ENCODE measurements at regions not wholly inside any gene's neighbourhood (a gene's known extent, or its start where the extent isn't known, plus 50 kb on each side); places are given as distances from the start of the nearest gene placed in this dataset.

GRCh38 chrX:97931586-97931985 lies 1047.9 kb downstream of the RPA4 start:
- TF ChIP-seq EZH2phosphoT487 (IDR thresholded peaks at IDR 0.05; ENCODE audit: borderline replicate concordance, low read length) (no peak), CTCF (conservative IDR thresholded peaks at IDR 0.05; ENCODE audit: low read depth, low read length) (no peak), EZH2 (IDR thresholded peaks at IDR 0.05; ENCODE audit: low read length, unreplicated experiment) (no peak)
- Histone ChIP-seq H3K4me2 (ENCODE audit: low read length) (no peak overlapping the region), H4K20me1 (ENCODE audit: low read length) (no peaks in the 10 kb centered on the region), H3K27me3 (ENCODE audit: low read length) (no peaks in the 10 kb centered on the region), H3K4me3 (ENCODE audit: low read length) (no peak overlapping the region), H3K9me3 (ENCODE audit: low read length) (no peaks in the 10 kb centered on the region), H3K4me1 (ENCODE audit: insufficient read depth, low read length) (no peaks in the 10 kb centered on the region), H3K36me3 (ENCODE audit: low read depth, low read length) (no peaks in the 10 kb centered on the region), H3K27ac (ENCODE audit: low read length) (no peak overlapping the region), H3K9ac (ENCODE audit: low read length) (no peak overlapping the region), H3F3A (ENCODE audit: low read length, unreplicated experiment) (no peaks in the 10 kb centered on the region), H3K9me2 (replicated peaks; ENCODE audit: low read length) (no peaks in the 10 kb centered on the region), H3K79me2 (ENCODE audit: low read length) (no peaks in the 10 kb centered on the region), H2AFZ (ENCODE audit: low read length) (no peak overlapping the region)
- DNase-seq (no peak), ATAC-seq (no peak)
- ChIA-PET CTCF (no interaction called here), POLR2A (ENCODE audit: unreplicated experiment) (no interaction called here)
- intact Hi-C loops (cut with micrococcal nuclease), result no loop called here
- BruUV-seq (replicated peaks), result no TSS peak

GRCh38 chrX:97936296-97936695 lies 1052.6 kb downstream of the RPA4 start:
- ChIA-PET CTCF (no interaction called here), POLR2A (ENCODE audit: unreplicated experiment) (no interaction called here)
- TF ChIP-seq EZH2phosphoT487 (IDR thresholded peaks at IDR 0.05; ENCODE audit: borderline replicate concordance, low read length) (no peak), CTCF (conservative IDR thresholded peaks at IDR 0.05; ENCODE audit: low read depth, low read length) (no peak), EZH2 (IDR thresholded peaks at IDR 0.05; ENCODE audit: low read length, unreplicated experiment) (no peak)
- Histone ChIP-seq H3K4me1 (ENCODE audit: insufficient read depth, low read length) (no peaks in the 10 kb centered on the region), H3K36me3 (ENCODE audit: low read depth, low read length) (no peaks in the 10 kb centered on the region), H3K27ac (ENCODE audit: low read length) (no peak overlapping the region), H3F3A (ENCODE audit: low read length, unreplicated experiment) (no peaks in the 10 kb centered on the region), H3K4me3 (ENCODE audit: low read length) (no peak overlapping the region), H4K20me1 (ENCODE audit: low read length) (no peaks in the 10 kb centered on the region), H3K79me2 (ENCODE audit: low read length) (no peaks in the 10 kb centered on the region), H3K9ac (ENCODE audit: low read length) (no peak overlapping the region), H3K9me2 (replicated peaks; ENCODE audit: low read length) (no peaks in the 10 kb centered on the region), H2AFZ (ENCODE audit: low read length) (no peak overlapping the region), H3K4me2 (ENCODE audit: low read length) (no peak overlapping the region), H3K27me3 (ENCODE audit: low read length) (no peaks in the 10 kb centered on the region), H3K9me3 (ENCODE audit: low read length) (no peaks in the 10 kb centered on the region)
- no peak for DNase-seq
- BruUV-seq (replicated peaks), result no TSS peak
- intact Hi-C loops (cut with micrococcal nuclease), result no loop called here
- no peak for ATAC-seq

- H2AFZ ChIP-seq (ENCODE audit: low read length), result no peak overlapping the region
- H3K9me3 ChIP-seq (ENCODE audit: low read length), result no peaks in the 10 kb centered on the region
- H3K27ac ChIP-seq (ENCODE audit: low read length), result no peak overlapping the region
- no peak for ATAC-seq
- no peak overlapping the region for H3K4me2 ChIP-seq (ENCODE audit: low read length)
- no peak for DNase-seq
- H4K20me1 ChIP-seq (ENCODE audit: low read length), result no peaks in the 10 kb centered on the region
- no peaks in the 10 kb centered on the region for H3F3A ChIP-seq (ENCODE audit: low read length, unreplicated experiment)
- H3K27me3 ChIP-seq (ENCODE audit: low read length), result 0 out of 2 replicates have a peak, but pooled peaks cover 4% of the 10 kb centered on the region
- no peak for TF ChIP-seq EZH2 (IDR thresholded peaks at IDR 0.05; ENCODE audit: low read length, unreplicated experiment)
- TF ChIP-seq CTCF (conservative IDR thresholded peaks at IDR 0.05; ENCODE audit: low read depth, low read length), result no peak
- no peak for TF ChIP-seq EZH2phosphoT487 (IDR thresholded peaks at IDR 0.05; ENCODE audit: borderline replicate concordance, low read length)
- intact Hi-C loops (cut with micrococcal nuclease), result no loop called here
- POLR2A ChIA-PET (ENCODE audit: unreplicated experiment), result no interaction called here
- no peaks in the 10 kb centered on the region for H3K4me1 ChIP-seq (ENCODE audit: insufficient read depth, low read length)
- no peak overlapping the region for H3K9ac ChIP-seq (ENCODE audit: low read length)
- H3K79me2 ChIP-seq (ENCODE audit: low read length), result no peaks in the 10 kb centered on the region
- no peaks in the 10 kb centered on the region for H3K9me2 ChIP-seq (replicated peaks; ENCODE audit: low read length)
- BruUV-seq (replicated peaks), result no TSS peak
- H3K36me3 ChIP-seq (ENCODE audit: low read depth, low read length), result no peaks in the 10 kb centered on the region
- CTCF ChIA-PET, result no interaction called here
- H3K4me3 ChIP-seq (ENCODE audit: low read length), result no peak overlapping the region
These were observed 1055.0 kb downstream of the RPA4 start for GRCh38 chrX:97938706-97939105.
